ENCODE measurements at regions not wholly inside any gene's neighbourhood (a gene's known extent, or its start where the extent isn't known, plus 50 kb on each side); places are given as distances from the start of the nearest gene placed in this dataset.
"Not testable (repeated sequence)": the region's sequence is repeated elsewhere in the genome, so short reads cannot be mapped to it uniquely, and the experiment has no call there.

DNA sequence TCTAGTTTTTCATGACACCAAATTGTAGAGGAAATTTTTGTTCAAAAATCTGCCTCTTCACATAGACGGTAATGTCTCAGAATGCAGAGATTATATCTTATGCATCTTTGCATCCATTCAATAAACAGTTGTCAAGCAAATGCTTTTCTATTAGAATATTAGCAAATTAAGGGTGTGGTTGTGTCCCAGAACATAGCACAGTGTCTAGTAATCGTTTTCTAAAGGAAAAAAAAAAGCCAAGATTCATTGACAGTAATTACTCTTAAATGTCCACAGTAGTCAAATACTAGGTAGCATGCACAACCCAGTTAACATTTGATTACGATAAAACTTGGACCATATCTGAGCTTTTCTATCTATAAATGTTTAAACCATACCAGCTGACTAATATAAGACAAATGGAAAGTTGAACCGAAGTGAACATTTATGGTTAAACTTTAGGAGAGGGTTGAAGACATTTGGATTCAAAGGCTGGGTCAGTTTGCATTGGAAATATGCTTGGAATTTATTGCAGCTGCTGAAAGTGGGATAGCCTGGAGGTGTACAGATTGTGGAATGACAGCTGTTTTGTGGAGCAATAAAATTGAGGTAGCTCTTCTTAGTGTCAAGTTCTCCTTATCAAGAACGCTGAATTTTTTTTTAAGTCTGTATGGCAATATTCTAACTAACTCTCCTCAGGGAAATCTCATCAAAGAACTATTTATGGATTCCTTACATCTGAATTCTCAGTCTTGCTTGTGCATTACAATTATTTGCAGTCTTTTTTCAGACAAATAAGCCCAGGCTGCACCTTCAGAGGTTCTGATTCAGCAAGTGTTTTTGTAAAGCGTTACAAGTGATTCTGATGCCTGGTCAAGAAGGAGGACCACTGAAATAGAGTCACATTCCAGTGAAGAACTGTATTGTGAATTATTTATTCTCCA, 66.7 kb upstream of the ATP2B1 start:
- DNase-seq = no peak
- ATAC-seq = no peak

- ATAC-seq = no peak
- DNase-seq = no peak
Observed at GRCh38 chr12:89774645-89775044, 66.0 kb upstream of the ATP2B1 start.

GRCh38 chr12:89770391-89770790, 61.8 kb upstream of the ATP2B1 start:
- ATAC-seq (no peak), DNase-seq (no peak)

GRCh38 chr12:89769483-89769818, 60.8 kb upstream of the ATP2B1 start:
- DNase-seq = no peak
- ATAC-seq = no peak

GRCh38 chr12:89768586-89769482, 60.2 kb upstream of the ATP2B1 start:
- DNase-seq = peak; percentile 38
- peak; percentile 93 for ATAC-seq

GRCh38 chr12:89765959-89766824, 57.6 kb upstream of the ATP2B1 start:
- ATAC-seq (no peak), DNase-seq (no peak)

- not testable (repeated sequence) for ATAC-seq, DNase-seq
Observed at GRCh38 chr12:89764164-89764563, 55.5 kb upstream of the ATP2B1 start.

- no peak for DNase-seq
- peak; percentile 32 for ATAC-seq
Observed at GRCh38 chr12:89762498-89763170, 54.0 kb upstream of the ATP2B1 start.

GRCh38 chr12:89760783-89761182, 52.1 kb upstream of the ATP2B1 start:
- ATAC-seq = no peak
- no peak for DNase-seq
